Mammary epithelial cell (primary cell): ENCODE measurements at regions not wholly inside any gene's neighbourhood (a gene's known extent, or its start where the extent isn't known, plus 50 kb on each side); places are given as distances from the start of the nearest gene placed in this dataset.

Experiments used
- CTCF ChIP-seq, 2 donors: IDR thresholded peaks in 1 of 2; conservative IDR thresholded peaks in 1 of 2; 2 replicates each; pipeline ENCODE4 v1.5.1; 2011 to 2012; ENCODE audit warnings: inconsistent platforms in 2 of 2, low read length in 2 of 2, mild to moderate bottlenecking in 2 of 2, control low read depth in 1 of 2, low read depth in 1 of 2; ENCODE audit not compliant: insufficient read depth in 1 of 2; ENCODE audit errors: extremely low read depth in 1 of 2
- EZH2 ChIP-seq: IDR thresholded peaks from 2 replicates; pipeline ENCODE4 v1.6.1; 2012; ENCODE audit warnings: low read length, inconsistent platforms, borderline replicate concordance

GRCh38 chr6:97813889-97814567 is 531.0 kb upstream of the MMS22L start:
- TF ChIP-seq CTCF (conservative IDR thresholded peaks at IDR 0.05 in 1 of 2, IDR thresholded peaks at IDR 0.05 in 1 of 2; ENCODE audit: extremely low read depth in 1 of 2, insufficient read depth in 1 of 2, low read depth in 1 of 2, low read length in 2 of 2) (no peak), EZH2 (no peak)
